Muscle layer of colon (tissue), 2 donors: ENCODE measurements at regions not wholly inside any gene's neighbourhood (a gene's known extent, or its start where the extent isn't known, plus 50 kb on each side); places are given as distances from the start of the nearest gene placed in this dataset.
A peak's percentile ranks its signal among the peaks of the same experiment; 100 is the strongest.

Experiments used
- H3K27ac ChIP-seq: one replicate; pipeline ENCODE4 v1.7.0; 2013; ENCODE audit warnings: low read depth, mild to moderate bottlenecking, low read length, moderate library complexity
- H3K27me3 ChIP-seq, 2 donors: one replicate each; pipeline ENCODE4 v1.7.0; 2013; ENCODE audit warnings: low read length in 2 of 2, mild to moderate bottlenecking in 2 of 2; ENCODE audit not compliant: insufficient read depth in 2 of 2, control insufficient read depth in 1 of 2
- H3K36me3 ChIP-seq: one replicate; pipeline ENCODE4 v1.7.0; 2013; ENCODE audit warnings: mild to moderate bottlenecking, low read length; ENCODE audit not compliant: insufficient read depth
- H3K4me1 ChIP-seq: one replicate; pipeline ENCODE4 v1.7.0; 2013; ENCODE audit warnings: mild to moderate bottlenecking, low read length; ENCODE audit not compliant: insufficient read depth
- H3K4me3 ChIP-seq, 2 donors: one replicate each; pipeline ENCODE4 v1.7.0; 2013; ENCODE audit warnings: low read length in 2 of 2, low read depth in 1 of 2, mild to moderate bottlenecking in 1 of 2, moderate library complexity in 1 of 2
- H3K9ac ChIP-seq: one replicate; pipeline ENCODE4 v1.7.0; 2013; ENCODE audit warnings: low read length
- H3K9me3 ChIP-seq: one replicate; pipeline ENCODE4 v1.7.0; 2013; ENCODE audit warnings: mild to moderate bottlenecking, low read length
- donor health status: abdominal sarcoma.
- donor health status: Adenocarcinoma of cecum.

GRCh38 chr10:124158592-124158991, 65.2 kb upstream of the CHST15 start:
- no peak overlapping the region for H3K4me3 ChIP-seq
- no peaks in the 10 kb centered on the region for H3K36me3 ChIP-seq
- peaks cover 22% of the 10 kb centered on the region for H3K4me1 ChIP-seq
- H3K9ac ChIP-seq: no peak overlapping the region
- H3K27ac ChIP-seq: no peak overlapping the region
- no peaks in the 10 kb centered on the region for H3K27me3 ChIP-seq
- no peaks in the 10 kb centered on the region for H3K9me3 ChIP-seq

- peaks cover 35% of the 10 kb centered on the region for H3K4me1 ChIP-seq
- H3K27ac ChIP-seq: no peak overlapping the region
- H3K9ac ChIP-seq: no peak overlapping the region
- no peak overlapping the region for H3K4me3 ChIP-seq
- no peaks in the 10 kb centered on the region for H3K9me3 ChIP-seq
- no peaks in the 10 kb centered on the region for H3K27me3 ChIP-seq
- no peaks in the 10 kb centered on the region for H3K36me3 ChIP-seq
These were observed 63.9 kb upstream of the CHST15 start for GRCh38 chr10:124157271-124157681.

GRCh38 chr10:124156524-124157260, 63.3 kb upstream of the CHST15 start:
- H3K4me3 ChIP-seq: peak overlapping the region in 1 of 2 donors; percentile 30
- no peaks in the 10 kb centered on the region for H3K9me3 ChIP-seq
- no peak overlapping the region for H3K9ac ChIP-seq
- H3K36me3 ChIP-seq: no peaks in the 10 kb centered on the region
- H3K27ac ChIP-seq: no peak overlapping the region
- peaks cover 41% of the 10 kb centered on the region for H3K4me1 ChIP-seq
- H3K27me3 ChIP-seq: no peaks in the 10 kb centered on the region

GRCh38 chr10:124155781-124156435, 62.5 kb upstream of the CHST15 start:
- Histone ChIP-seq H3K36me3 (no peaks in the 10 kb centered on the region), H3K9ac (no peak overlapping the region), H3K4me1 (peaks cover 46% of the 10 kb centered on the region), H3K4me3 (peak overlapping the region in 1 of 2 donors; percentile 30), H3K9me3 (no peaks in the 10 kb centered on the region), H3K27me3 (no peaks in the 10 kb centered on the region), H3K27ac (no peak overlapping the region)

- Histone ChIP-seq H3K9ac (no peak overlapping the region), H3K4me1 (peaks cover 60% of the 10 kb centered on the region), H3K36me3 (no peaks in the 10 kb centered on the region), H3K27me3 (no peaks in the 10 kb centered on the region), H3K9me3 (no peaks in the 10 kb centered on the region), H3K27ac (peak overlapping the region; percentile 78), H3K4me3 (peak overlapping the region; percentile 26 to 36)
These were observed 59.8 kb upstream of the CHST15 start for GRCh38 chr10:124153023-124153826.

- Histone ChIP-seq H3K27ac (peak overlapping the region; percentile 78), H3K9me3 (no peaks in the 10 kb centered on the region), H3K9ac (peak overlapping the region; percentile 8), H3K4me3 (peak overlapping the region; percentile 26 to 36), H3K27me3 (no peaks in the 10 kb centered on the region), H3K36me3 (no peaks in the 10 kb centered on the region), H3K4me1 (peaks cover 56% of the 10 kb centered on the region)
These were observed 59.0 kb upstream of the CHST15 start for GRCh38 chr10:124152139-124153022.

- Histone ChIP-seq H3K4me1 (peaks cover 48% of the 10 kb centered on the region), H3K9ac (no peak overlapping the region), H3K27ac (peak overlapping the region; percentile 78), H3K36me3 (no peaks in the 10 kb centered on the region), H3K27me3 (no peaks in the 10 kb centered on the region), H3K4me3 (no peak overlapping the region), H3K9me3 (no peaks in the 10 kb centered on the region)
These were observed 58.2 kb upstream of the CHST15 start for GRCh38 chr10:124151466-124152095.

GRCh38 chr10:124150807-124151417, 57.5 kb upstream of the CHST15 start:
- H3K27ac ChIP-seq: no peak overlapping the region

GRCh38 chr10:124150189-124150806, 56.9 kb upstream of the CHST15 start:
- Histone ChIP-seq H3K27me3 (no peaks in the 10 kb centered on the region), H3K9me3 (no peaks in the 10 kb centered on the region), H3K9ac (no peak overlapping the region), H3K4me3 (no peak overlapping the region), H3K27ac (no peak overlapping the region), H3K36me3 (no peaks in the 10 kb centered on the region), H3K4me1 (peaks cover 38% of the 10 kb centered on the region)

More at GRCh38 chr10:124150807-124151417, 57.5 kb upstream of the CHST15 start:
- no peak overlapping the region for H3K9ac ChIP-seq
- no peak overlapping the region for H3K4me3 ChIP-seq
- H3K36me3 ChIP-seq: no peaks in the 10 kb centered on the region
- peaks cover 41% of the 10 kb centered on the region for H3K4me1 ChIP-seq
- H3K9me3 ChIP-seq: no peaks in the 10 kb centered on the region
- H3K27me3 ChIP-seq: no peaks in the 10 kb centered on the region
